ENCODE measurements at regions not wholly inside any gene's neighbourhood (a gene's known extent, or its start where the extent isn't known, plus 50 kb on each side); places are given as distances from the start of the nearest gene placed in this dataset.

DNA sequence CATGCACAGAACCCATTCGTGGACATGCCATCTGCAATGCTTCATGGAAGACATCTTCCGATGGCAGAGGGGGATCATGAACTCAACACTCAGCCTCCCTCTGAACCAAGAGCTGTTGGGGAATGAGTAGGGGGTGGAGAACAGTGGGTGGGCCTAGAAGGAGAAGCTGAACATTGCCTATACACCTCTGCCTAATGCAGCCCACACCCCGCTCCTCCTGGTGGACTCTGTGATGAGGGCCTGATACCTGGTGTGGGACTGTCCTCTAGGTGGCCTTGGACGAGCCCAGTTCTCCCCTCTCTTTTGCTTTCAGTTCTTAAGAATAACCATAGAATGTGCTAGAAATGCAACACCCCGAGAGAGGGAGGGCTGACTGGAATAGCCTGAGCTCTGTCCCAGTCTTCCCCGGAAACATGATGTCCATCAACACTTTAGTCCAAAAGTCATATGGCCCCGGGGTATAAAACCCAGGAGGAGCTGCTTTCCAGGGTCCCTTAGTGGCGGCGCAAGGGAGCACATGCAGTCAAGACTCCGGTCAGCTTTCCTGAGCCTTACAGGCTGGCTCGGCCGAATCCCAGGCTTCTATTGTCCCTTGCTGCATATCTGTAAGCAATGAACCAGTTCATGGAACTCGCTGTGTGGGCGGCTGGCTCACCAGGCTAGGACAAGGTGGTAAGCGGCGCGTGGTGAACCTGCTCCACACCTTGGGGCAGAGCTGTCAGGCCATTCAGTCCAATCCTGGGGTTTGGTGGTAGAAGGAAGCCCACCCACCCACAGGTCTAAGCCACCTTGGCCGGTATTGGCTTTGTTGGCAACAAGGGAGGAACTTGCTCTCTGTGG is 216.9 kb downstream of the CTTN start:
- Histone ChIP-seq H3K79me2 (ENCODE audit: control insufficient read depth, insufficient read depth, low read length) (no peaks in the 10 kb centered on the region), H3K4me2 (ENCODE audit: extremely low read depth, insufficient read depth, low read length) (no peak overlapping the region), H4K20me1 (ENCODE audit: control insufficient read depth, extremely low read depth, insufficient read depth, low read length) (no peaks in the 10 kb centered on the region), H3K27me3 (ENCODE audit: control insufficient read depth, insufficient read depth, low read length) (no peaks in the 10 kb centered on the region), H3K9me3 (ENCODE audit: control insufficient read depth, insufficient read depth, low read depth, low read length) (no peaks in the 10 kb centered on the region), H3K27ac (ENCODE audit: insufficient read depth, low read length) (no peak overlapping the region), H3K9ac (ENCODE audit: insufficient read depth, low read length) (no peak overlapping the region), H3K4me3 (replicated peaks in 1 of 4; ENCODE audit: control extremely low read depth in 1 of 4, insufficient read depth in 1 of 4, low read depth in 3 of 4, low read length in 4 of 4) (no peak overlapping the region), H2AFZ (ENCODE audit: low read length) (no peak overlapping the region), H3K4me1 (ENCODE audit: control insufficient read depth, extremely low read depth, insufficient read depth, low read length) (no peaks in the 10 kb centered on the region), H3K36me3 (ENCODE audit: control insufficient read depth, insufficient read depth, low read length) (no peaks in the 10 kb centered on the region)
- no peak for DNase-seq (ENCODE audit: low read depth in 2 of 2)
- TF ChIP-seq EZH2 (IDR thresholded peaks at IDR 0.05; ENCODE audit: low read length, missing control alignments) = no peak
- TF ChIP-seq, protein P1, sequence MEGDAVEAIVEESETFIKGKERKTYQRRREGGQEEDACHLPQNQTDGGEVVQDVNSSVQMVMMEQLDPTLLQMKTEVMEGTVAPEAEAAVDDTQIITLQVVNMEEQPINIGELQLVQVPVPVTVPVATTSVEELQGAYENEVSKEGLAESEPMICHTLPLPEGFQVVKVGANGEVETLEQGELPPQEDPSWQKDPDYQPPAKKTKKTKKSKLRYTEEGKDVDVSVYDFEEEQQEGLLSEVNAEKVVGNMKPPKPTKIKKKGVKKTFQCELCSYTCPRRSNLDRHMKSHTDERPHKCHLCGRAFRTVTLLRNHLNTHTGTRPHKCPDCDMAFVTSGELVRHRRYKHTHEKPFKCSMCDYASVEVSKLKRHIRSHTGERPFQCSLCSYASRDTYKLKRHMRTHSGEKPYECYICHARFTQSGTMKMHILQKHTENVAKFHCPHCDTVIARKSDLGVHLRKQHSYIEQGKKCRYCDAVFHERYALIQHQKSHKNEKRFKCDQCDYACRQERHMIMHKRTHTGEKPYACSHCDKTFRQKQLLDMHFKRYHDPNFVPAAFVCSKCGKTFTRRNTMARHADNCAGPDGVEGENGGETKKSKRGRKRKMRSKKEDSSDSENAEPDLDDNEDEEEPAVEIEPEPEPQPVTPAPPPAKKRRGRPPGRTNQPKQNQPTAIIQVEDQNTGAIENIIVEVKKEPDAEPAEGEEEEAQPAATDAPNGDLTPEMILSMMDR (conservative IDR thresholded peaks at IDR 0.05 in 1 of 2, IDR thresholded peaks at IDR 0.05 in 1 of 2; ENCODE audit: low read depth in 1 of 2, low read length in 2 of 2) = no peak

DNA sequence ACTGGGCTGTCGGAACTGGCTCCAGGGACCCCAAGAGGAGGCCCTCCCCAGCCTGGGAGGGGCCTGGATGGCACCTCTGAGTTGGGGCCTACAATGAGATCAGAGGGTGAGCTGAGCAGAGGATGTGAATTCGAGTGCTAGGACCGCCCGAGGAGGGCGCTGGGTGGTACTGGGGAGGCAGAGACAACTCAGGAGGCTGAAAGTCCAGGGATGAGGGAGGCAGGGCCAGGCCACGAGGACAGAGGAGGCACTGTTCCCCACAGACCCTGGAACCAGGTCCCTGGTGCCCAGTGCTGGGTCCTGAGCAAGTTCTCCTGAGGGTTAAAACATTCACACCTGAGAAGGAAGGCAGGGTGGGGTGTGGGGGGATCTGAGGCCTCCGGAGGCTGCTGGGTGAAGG is 218.0 kb downstream of the CTTN start:
- no peaks in the 10 kb centered on the region for H3K9me3 ChIP-seq (ENCODE audit: control insufficient read depth, insufficient read depth, low read depth, low read length)
- no peak overlapping the region for H3K27ac ChIP-seq (ENCODE audit: insufficient read depth, low read length)
- no peaks in the 10 kb centered on the region for H3K27me3 ChIP-seq (ENCODE audit: control insufficient read depth, insufficient read depth, low read length)
- H3K4me1 ChIP-seq (ENCODE audit: control insufficient read depth, extremely low read depth, insufficient read depth, low read length) = no peaks in the 10 kb centered on the region
- no peak overlapping the region for H3K4me2 ChIP-seq (ENCODE audit: extremely low read depth, insufficient read depth, low read length)
- no peak for DNase-seq (ENCODE audit: low read depth in 2 of 2)
- no peak overlapping the region for H3K9ac ChIP-seq (ENCODE audit: insufficient read depth, low read length)
- H3K36me3 ChIP-seq (ENCODE audit: control insufficient read depth, insufficient read depth, low read length) = no peaks in the 10 kb centered on the region
- H3K79me2 ChIP-seq (ENCODE audit: control insufficient read depth, insufficient read depth, low read length) = no peaks in the 10 kb centered on the region
- no peak overlapping the region for H3K4me3 ChIP-seq (replicated peaks in 1 of 4; ENCODE audit: control extremely low read depth in 1 of 4, insufficient read depth in 1 of 4, low read depth in 3 of 4, low read length in 4 of 4)
- no peaks in the 10 kb centered on the region for H4K20me1 ChIP-seq (ENCODE audit: control insufficient read depth, extremely low read depth, insufficient read depth, low read length)
- no peak overlapping the region for H2AFZ ChIP-seq (ENCODE audit: low read length)
- no peak for TF ChIP-seq EZH2 (IDR thresholded peaks at IDR 0.05; ENCODE audit: low read length, missing control alignments)
- TF ChIP-seq, protein P1 (conservative IDR thresholded peaks at IDR 0.05 in 1 of 2, IDR thresholded peaks at IDR 0.05 in 1 of 2; ENCODE audit: low read depth in 1 of 2, low read length in 2 of 2) = no peak

DNA sequence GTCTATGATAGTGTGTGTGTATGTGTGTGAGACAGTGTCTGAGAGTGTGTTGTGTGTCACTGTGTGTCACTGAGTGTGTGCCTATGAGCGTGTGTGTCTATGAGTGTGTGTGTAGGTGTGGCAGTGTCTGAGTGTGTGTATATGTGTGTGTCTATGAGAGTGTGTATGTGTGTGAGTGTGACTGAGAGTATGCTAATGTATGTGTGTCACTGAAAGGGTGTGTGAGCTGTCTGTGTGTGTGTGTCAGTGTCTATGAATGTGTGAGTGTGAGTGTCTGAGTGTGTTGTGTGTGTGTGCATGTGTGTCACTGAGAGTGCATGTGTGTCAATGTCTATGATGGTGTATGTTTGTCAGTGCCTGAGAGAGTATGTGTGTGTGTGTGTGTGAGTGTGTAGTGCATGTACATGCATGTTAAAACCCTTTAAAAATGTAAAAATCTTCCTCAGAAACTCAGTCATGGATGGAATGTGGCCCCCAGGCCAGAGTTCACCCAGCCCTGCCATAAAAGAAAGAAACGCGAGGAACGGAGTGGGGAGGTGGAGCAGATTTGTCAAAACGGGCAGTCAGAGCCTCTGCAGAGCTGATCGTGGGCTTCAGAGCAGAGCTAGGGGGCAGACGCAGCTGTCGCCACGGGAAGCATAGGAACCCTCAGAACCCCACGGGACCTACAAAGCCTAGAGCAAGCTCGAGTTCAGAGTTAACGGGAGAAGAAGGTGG is 218.8 kb downstream of the CTTN start:
- H2AFZ ChIP-seq (ENCODE audit: low read length) = no peak overlapping the region
- H3K9ac ChIP-seq (ENCODE audit: insufficient read depth, low read length) = no peak overlapping the region
- H3K27me3 ChIP-seq (ENCODE audit: control insufficient read depth, insufficient read depth, low read length) = no peaks in the 10 kb centered on the region
- H3K27ac ChIP-seq (ENCODE audit: insufficient read depth, low read length) = no peak overlapping the region
- H4K20me1 ChIP-seq (ENCODE audit: control insufficient read depth, extremely low read depth, insufficient read depth, low read length) = no peaks in the 10 kb centered on the region
- no peaks in the 10 kb centered on the region for H3K36me3 ChIP-seq (ENCODE audit: control insufficient read depth, insufficient read depth, low read length)
- H3K4me1 ChIP-seq (ENCODE audit: control insufficient read depth, extremely low read depth, insufficient read depth, low read length) = no peaks in the 10 kb centered on the region
- no peak overlapping the region for H3K4me2 ChIP-seq (ENCODE audit: extremely low read depth, insufficient read depth, low read length)
- TF ChIP-seq, protein P1 (conservative IDR thresholded peaks at IDR 0.05 in 1 of 2, IDR thresholded peaks at IDR 0.05 in 1 of 2; ENCODE audit: low read depth in 1 of 2, low read length in 2 of 2) = no peak
- no peak for TF ChIP-seq EZH2 (IDR thresholded peaks at IDR 0.05; ENCODE audit: low read length, missing control alignments)
- no peak overlapping the region for H3K4me3 ChIP-seq (replicated peaks in 1 of 4; ENCODE audit: control extremely low read depth in 1 of 4, insufficient read depth in 1 of 4, low read depth in 3 of 4, low read length in 4 of 4)
- DNase-seq (ENCODE audit: low read depth in 2 of 2) = no peak
- H3K9me3 ChIP-seq (ENCODE audit: control insufficient read depth, insufficient read depth, low read depth, low read length) = no peaks in the 10 kb centered on the region
- no peaks in the 10 kb centered on the region for H3K79me2 ChIP-seq (ENCODE audit: control insufficient read depth, insufficient read depth, low read length)
